Muscle of leg (tissue), 3 donors: ENCODE measurements at regions not wholly inside any gene's neighbourhood (a gene's known extent, or its start where the extent isn't known, plus 50 kb on each side); places are given as distances from the start of the nearest gene placed in this dataset.

Experiments
- DNase-seq: peaks from one replicate; pipeline ENCODE4 v3.0.0; 2013
- H3K27ac ChIP-seq: one replicate; pipeline ENCODE4 v1.5.1; 2013; ENCODE audit warnings: mild to moderate bottlenecking, low read length, control low read depth
- H3K27me3 ChIP-seq: one replicate; pipeline ENCODE4 v1.6.1; 2013; ENCODE audit warnings: low read length; ENCODE audit not compliant: control insufficient read depth, insufficient read depth
- H3K36me3 ChIP-seq: one replicate; pipeline ENCODE4 v1.6.1; 2013; ENCODE audit warnings: low read length; ENCODE audit not compliant: control insufficient read depth, insufficient read depth
- H3K4me1 ChIP-seq: one replicate; pipeline ENCODE4 v1.6.1; 2013; ENCODE audit warnings: low read length; ENCODE audit not compliant: control insufficient read depth, insufficient read depth
- H3K4me3 ChIP-seq: one replicate; pipeline ENCODE4 v1.5.1; 2013; ENCODE audit warnings: low read length, control low read depth
- H3K9me3 ChIP-seq: replicated peaks from 2 replicates; pipeline ENCODE4 v1.6.1; 2013; ENCODE audit warnings: low read depth, low read length; ENCODE audit not compliant: control insufficient read depth
- WGBS: methylation state at CpG from one replicate; pipeline ENCODE4 v1.1.5; 2013; ENCODE audit warnings: missing lambda C conversion rate; ENCODE audit not compliant: insufficient coverage; 5-methylcytosine and 5-hydroxymethylcytosine counted together

DNA sequence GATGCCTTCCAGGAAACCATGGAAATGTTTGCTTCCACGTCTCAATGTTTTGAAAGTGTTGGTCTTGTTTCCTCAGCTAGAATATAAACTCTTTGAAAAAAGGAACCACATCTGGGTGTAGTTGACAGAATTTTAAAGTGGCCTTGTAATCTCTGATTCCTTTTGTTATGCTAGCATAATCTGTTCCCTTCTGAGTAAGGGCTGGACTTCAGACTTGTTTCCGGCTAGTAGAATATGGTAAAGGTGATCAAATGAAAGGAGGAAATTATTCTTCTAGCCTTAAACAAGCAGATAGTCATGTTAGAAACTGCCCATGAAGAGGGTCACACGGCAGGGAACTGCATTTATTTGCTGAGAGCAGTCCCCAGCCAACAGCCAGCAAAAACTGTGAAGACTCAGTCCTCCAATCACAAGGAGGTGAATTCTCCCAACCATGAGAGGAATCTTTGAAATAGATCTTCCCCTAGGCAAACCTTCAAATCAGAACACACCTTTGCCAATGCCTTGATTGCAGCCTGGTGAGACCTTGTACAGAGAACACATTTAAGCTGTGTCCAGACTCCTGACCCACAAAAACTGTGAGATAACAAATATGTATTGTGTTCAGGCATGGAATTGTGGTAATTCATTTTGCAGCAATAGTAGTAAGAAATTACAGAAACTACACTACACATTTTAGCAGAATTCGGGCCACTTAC is 316.9 kb upstream of the SP8 start:
- Histone ChIP-seq H3K27me3 (no peaks in the 10 kb centered on the region), H3K27ac (no peak overlapping the region), H3K9me3 (no peaks in the 10 kb centered on the region), H3K4me1 (no peaks in the 10 kb centered on the region), H3K36me3 (no peaks in the 10 kb centered on the region), H3K4me3 (no peak overlapping the region)
- no peak for DNase-seq
- WGBS = 60% methylated on average over 1 of the region's 4 CpGs

- no peaks in the 10 kb centered on the region for H3K9me3 ChIP-seq
- 75% methylated on average over 2 of the region's 4 CpGs for WGBS
- H3K27me3 ChIP-seq = no peaks in the 10 kb centered on the region
- no peak overlapping the region for H3K4me3 ChIP-seq
- no peak for DNase-seq
- H3K4me1 ChIP-seq = no peaks in the 10 kb centered on the region
- H3K27ac ChIP-seq = no peak overlapping the region
- no peaks in the 10 kb centered on the region for H3K36me3 ChIP-seq
These were observed 317.4 kb upstream of the SP8 start for GRCh38 chr7:21104124-21104500.

DNA sequence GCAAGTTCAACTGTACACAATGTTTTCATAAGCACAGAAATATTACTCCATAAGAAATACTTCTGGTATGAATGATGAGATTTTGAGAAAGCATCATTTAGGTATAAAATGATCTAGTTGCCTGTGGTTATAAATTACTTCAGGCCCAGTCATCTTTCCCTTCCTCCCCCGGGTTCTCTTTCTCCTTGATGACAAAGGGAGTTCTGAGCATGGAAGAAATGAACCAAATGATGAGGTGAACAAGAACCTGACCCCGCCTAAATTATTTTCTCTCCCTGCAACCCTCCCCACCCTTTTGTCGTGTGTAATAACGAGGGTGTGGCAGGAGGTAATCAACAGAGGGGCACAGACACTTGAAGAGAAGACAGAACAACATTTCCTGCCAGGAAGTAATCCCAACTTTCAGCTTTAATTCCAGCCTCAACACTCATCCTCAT is 319.6 kb upstream of the SP8 start:
- DNase-seq = no peak
- Histone ChIP-seq H3K36me3 (no peaks in the 10 kb centered on the region), H3K27me3 (no peaks in the 10 kb centered on the region), H3K27ac (no peak overlapping the region), H3K4me3 (no peak overlapping the region), H3K9me3 (no peaks in the 10 kb centered on the region), H3K4me1 (no peaks in the 10 kb centered on the region)
- no CpG with 5 or more reads among the region's 4 CpGs for WGBS

- no peak for DNase-seq
- Histone ChIP-seq H3K27ac (no peak overlapping the region), H3K36me3 (no peaks in the 10 kb centered on the region), H3K4me3 (no peak overlapping the region), H3K4me1 (no peaks in the 10 kb centered on the region), H3K27me3 (no peaks in the 10 kb centered on the region), H3K9me3 (no peaks in the 10 kb centered on the region)
- 86% methylated on average over 1 of the region's 4 CpGs for WGBS
These were observed 320.4 kb upstream of the SP8 start for GRCh38 chr7:21107101-21107500.

DNA sequence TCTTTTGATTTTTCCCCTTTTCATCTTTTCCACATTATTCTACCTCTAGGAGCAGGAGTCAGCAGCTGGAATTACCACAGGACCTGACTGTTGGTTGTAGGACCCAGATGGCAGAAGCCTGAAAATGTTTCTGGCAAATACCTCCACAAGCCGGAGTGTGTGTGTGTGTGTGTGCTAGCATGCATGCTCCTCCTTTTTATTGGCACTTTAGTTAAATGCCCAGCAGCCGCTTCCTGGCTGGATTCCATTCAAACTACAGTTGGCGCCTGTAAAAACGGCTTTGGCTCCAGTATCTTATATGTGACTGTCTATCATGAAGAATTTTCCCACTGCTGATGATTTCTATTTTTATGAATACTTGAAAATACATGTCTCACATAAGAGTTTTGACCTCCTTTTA is 319.7 kb upstream of the SP4 start:
- Histone ChIP-seq H3K36me3 (no peaks in the 10 kb centered on the region), H3K9me3 (no peaks in the 10 kb centered on the region), H3K27me3 (no peaks in the 10 kb centered on the region), H3K27ac (no peak overlapping the region), H3K4me3 (no peak overlapping the region), H3K4me1 (no peaks in the 10 kb centered on the region)
- DNase-seq = peak; percentile 83
- no CpG with 5 or more reads among the region's 4 CpGs for WGBS

- Histone ChIP-seq H3K27me3 (no peaks in the 10 kb centered on the region), H3K9me3 (no peaks in the 10 kb centered on the region), H3K4me1 (no peaks in the 10 kb centered on the region), H3K27ac (no peak overlapping the region), H3K36me3 (no peaks in the 10 kb centered on the region), H3K4me3 (no peak overlapping the region)
- 75% methylated on average over 1 of the region's 5 CpGs for WGBS
- no peak for DNase-seq
These were observed 314.1 kb upstream of the SP4 start for GRCh38 chr7:21113609-21114415.

DNA sequence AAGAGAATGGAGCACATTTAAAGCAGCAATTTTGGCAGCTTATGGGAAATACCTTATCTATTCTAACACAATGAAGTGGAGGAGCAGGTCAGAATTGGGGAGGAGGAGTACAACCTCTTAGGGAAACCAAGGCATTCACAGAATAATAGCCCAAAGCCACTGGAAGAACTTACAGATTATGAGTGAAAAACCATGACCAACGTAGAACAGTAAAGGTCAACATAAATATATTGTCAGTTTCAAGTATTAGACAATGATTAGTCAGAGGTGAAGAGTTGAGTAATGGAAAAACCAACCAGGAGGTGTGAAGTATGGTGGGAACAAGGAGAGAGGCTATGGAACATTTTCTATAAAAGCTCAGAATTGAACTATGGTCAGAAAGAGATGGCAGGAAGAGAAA is 304.3 kb upstream of the SP4 start:
- Histone ChIP-seq H3K4me1 (peaks cover 2% of the 10 kb centered on the region), H3K27me3 (no peaks in the 10 kb centered on the region)
- no CpG with 5 or more reads among the region's 1 CpG for WGBS

GRCh38 chr7:21125297-21125696 is 302.6 kb upstream of the SP4 start:
- Histone ChIP-seq H3K36me3 (no peaks in the 10 kb centered on the region), H3K27me3 (no peaks in the 10 kb centered on the region)
- 83% methylated on average over 3 of the region's 6 CpGs for WGBS

More for the DNA sequence above, 304.3 kb upstream of the SP4 start:
- Histone ChIP-seq H3K27ac (no peak overlapping the region), H3K4me3 (no peak overlapping the region), H3K36me3 (no peaks in the 10 kb centered on the region), H3K9me3 (no peaks in the 10 kb centered on the region)
- DNase-seq = no peak

DNA sequence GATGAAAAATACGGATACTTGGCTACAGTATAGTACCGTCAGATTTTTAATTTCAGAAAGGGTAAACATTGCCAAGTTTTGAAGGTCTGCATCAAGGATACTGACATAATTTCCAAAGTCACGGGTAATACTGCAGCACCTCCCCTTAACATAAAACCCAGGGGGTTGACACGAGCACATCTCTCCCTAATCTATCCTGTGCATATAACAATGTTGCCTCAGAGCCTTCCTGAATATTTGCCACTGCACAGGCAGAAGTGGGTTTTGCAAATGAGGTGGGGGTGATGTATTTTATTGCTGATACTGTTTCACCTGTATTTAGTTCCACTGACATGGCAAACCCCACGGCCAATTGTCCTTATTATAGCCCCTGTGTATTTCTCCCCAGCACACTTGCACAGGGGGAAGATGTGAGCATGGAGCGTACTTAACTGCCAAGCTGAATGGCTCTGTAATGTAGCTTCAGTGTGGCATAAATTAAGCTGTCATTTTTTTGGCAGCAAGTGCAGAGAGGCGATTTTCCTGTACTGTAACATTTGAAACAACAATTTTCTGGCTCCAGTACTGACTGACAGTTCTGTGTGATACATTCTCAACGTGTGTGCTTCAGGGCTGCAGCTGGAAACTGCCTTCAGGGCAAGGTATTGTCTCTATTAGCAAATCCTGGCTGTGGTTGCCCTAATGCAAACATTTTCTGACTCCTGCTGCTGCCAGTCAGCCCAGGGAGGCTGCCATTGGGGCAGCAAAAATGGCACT is 299.6 kb upstream of the SP4 start:
- no peaks in the 10 kb centered on the region for H3K36me3 ChIP-seq
- no peak overlapping the region for H3K4me3 ChIP-seq
- peak; percentile 66 for DNase-seq
- no peaks in the 10 kb centered on the region for H3K27me3 ChIP-seq
- peaks cover 5% of the 10 kb centered on the region for H3K4me1 ChIP-seq
- H3K27ac ChIP-seq = no peak overlapping the region
- H3K9me3 ChIP-seq = no peaks in the 10 kb centered on the region
- 0% methylated on average over 1 of the region's 8 CpGs for WGBS

More at GRCh38 chr7:21125297-21125696, 302.6 kb upstream of the SP4 start:
- Histone ChIP-seq H3K27ac (no peak overlapping the region), H3K4me3 (no peak overlapping the region), H3K4me1 (peaks cover 5% of the 10 kb centered on the region), H3K9me3 (no peaks in the 10 kb centered on the region)
- no peak for DNase-seq

GRCh38 chr7:21131897-21132296 is 296.0 kb upstream of the SP4 start:
- WGBS = no CpG with 5 or more reads among the region's 1 CpG
- H3K36me3 ChIP-seq = no peaks in the 10 kb centered on the region
- no peaks in the 10 kb centered on the region for H3K9me3 ChIP-seq
- H3K27ac ChIP-seq = no peak overlapping the region
- peaks cover 5% of the 10 kb centered on the region for H3K4me1 ChIP-seq
- no peak for DNase-seq
- H3K27me3 ChIP-seq = no peaks in the 10 kb centered on the region
- H3K4me3 ChIP-seq = no peak overlapping the region
